Stimulated activated CD4-positive, alpha-beta T cell treated with anti-CD3 and anti-CD28 coated beads, Interleukin-12 subunit alpha, Interleukin-12 subunit beta, amount 100 ng/mL, for 24 hours (primary cell): ENCODE measurements at regions not wholly inside any gene's neighbourhood (a gene's known extent, or its start where the extent isn't known, plus 50 kb on each side); places are given as distances from the start of the nearest gene placed in this dataset.

Source experiments
- DNase-seq, 2 experiments: peaks; one replicate each; pipeline ENCODE4 v3.0.0-alpha.2; 2020; ENCODE audit warnings: low read depth in 2 of 2

DNA sequence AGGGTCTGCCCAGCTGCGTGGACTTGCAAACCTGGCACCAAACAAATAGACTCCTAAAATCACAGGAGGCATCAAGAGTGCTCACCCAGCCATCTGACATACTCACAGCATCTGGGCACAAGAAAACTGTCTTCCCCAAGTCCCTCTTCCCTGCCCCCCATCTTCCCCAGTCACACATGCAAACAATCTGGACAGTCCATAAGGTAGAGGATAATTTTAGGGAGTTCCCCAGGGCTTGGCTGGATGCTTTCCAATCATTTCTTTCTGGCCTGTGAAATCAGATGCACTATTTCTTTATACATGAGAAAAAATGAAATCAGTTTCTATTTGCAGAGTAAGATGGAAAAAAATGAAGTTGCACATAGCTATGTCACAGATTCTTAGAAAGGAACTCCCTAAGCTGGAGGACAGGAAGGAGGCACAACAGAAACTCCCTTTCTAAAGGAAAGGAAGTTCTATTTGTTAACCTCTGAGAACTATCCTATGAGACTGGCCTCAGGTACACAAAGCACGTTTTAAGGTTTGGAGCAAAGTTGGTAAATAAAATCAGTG lies 342.3 kb downstream of the HNRNPD start:
- DNase-seq = no peak

- no peak for DNase-seq
These were observed 356.1 kb downstream of the HNRNPD start for GRCh38 chr4:82017680-82018079.

DNA sequence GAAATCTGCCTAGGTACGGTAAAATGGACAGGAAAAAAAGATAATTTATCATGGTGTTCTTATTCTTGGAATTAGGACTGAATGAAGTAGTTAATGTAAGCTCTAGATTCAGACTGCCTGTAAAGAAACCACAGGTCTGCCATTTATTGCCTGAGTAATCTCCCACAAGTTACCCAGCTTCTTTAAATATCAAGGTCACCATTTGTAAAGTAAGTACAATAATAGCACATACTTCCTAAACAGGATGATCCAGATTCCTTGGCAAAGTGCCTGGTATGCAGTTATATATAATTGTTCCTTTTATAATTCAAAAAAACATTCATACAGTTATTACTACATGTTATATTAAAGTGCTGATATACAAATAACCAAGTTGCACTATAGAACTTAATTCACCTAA lies 368.6 kb downstream of the HNRNPD start:
- DNase-seq = no peak

- no peak for DNase-seq
These were observed 376.5 kb downstream of the HNRNPD start for GRCh38 chr4:81997313-81997712.

- DNase-seq = no peak
These were observed 382.9 kb downstream of the HNRNPD start for GRCh38 chr4:81990898-81991297.

DNA sequence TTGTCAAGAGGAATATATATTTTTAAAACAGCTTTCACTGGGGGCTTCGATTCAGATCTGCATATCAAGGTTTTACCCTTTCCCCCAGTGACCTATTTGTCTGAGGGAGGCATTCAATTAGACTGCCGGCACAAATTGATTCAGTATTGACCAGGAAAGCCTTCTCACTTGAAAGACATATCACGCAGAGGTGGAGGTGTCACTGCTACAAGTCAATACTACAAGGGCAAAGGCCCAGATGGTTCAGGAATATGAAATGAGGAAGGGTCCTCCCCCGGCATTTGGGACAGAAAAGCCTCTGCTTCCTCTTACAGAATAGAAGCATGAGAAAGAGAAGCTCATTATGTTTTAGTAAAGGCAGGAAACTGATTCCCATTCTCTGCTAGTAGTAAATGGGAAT lies 383.6 kb downstream of the HNRNPD start:
- DNase-seq = no peak

DNA sequence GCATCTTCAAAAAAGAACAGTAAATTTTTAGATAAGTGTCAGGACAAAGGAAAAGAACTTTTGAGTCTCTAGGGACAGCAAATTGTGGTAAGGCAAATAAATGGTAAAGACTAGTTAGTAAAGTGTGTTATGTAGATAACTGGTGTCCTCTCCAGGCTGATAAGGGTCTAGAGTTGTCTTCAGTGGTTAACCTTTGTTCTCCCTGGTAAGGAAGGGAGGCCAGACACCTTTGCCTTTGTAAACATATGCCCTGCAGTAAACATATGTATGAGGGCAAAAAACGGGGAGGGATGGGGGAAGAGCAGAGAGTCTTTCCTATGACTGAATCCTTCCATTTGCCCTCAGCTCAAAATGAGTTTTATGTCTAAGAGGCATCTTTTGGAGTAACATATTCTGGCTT lies 384.6 kb downstream of the HNRNPD start:
- DNase-seq = no peak

- no peak for DNase-seq
These were observed 385.6 kb downstream of the HNRNPD start for GRCh38 chr4:81988178-81988577.

- DNase-seq = no peak
These were observed 389.0 kb downstream of the HNRNPD start for GRCh38 chr4:81984746-81985145.

- no peak for DNase-seq
These were observed 390.8 kb downstream of the HNRNPD start for GRCh38 chr4:81982846-81983540.

DNA sequence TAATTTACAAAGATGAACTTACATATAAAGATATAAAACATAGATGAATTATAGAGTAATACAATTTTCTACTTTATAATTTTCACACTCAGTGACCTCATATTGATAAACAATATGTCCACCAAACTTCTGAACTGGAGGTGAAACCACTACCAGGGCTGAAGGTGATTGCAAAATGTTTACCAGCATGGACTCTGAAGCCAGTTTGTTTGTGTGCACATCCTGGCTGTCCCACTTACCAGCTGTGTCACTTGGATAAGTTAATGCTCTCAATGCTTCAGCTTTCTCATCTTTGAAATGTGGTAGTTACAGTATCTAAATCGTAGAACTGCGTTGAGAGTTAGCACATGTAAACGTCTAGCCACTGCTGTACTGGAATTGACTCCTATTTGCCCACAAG lies 392.6 kb downstream of the HNRNPD start:
- DNase-seq = no peak

DNA sequence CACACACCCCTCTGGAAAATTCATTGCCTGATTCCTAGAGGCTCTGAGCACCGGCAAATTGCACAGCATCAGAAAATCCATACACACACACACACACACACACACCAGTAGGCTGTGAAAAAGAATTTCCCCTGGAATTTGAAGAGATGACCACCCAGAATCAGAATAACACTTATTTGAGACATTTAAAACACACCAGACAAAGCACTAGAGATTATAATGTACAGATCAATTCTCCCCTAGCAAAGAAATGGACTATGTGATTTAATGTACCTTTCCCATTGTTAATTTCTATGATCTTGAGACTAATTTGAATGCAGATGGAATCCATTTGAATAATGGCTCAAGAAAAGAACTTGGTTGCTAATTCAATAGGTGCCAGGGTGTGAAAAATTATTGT lies 399.3 kb downstream of the HNRNPD start:
- DNase-seq = no peak

GRCh38 chr4:81971637-81972381 lies 402.0 kb downstream of the HNRNPD start:
- no peak for DNase-seq

GRCh38 chr4:81971061-81971460 lies 402.7 kb downstream of the HNRNPD start:
- DNase-seq = no peak

GRCh38 chr4:81970454-81970853 lies 403.3 kb downstream of the HNRNPD start:
- no peak for DNase-seq

GRCh38 chr4:81966676-81967075 lies 407.1 kb downstream of the HNRNPD start:
- no peak for DNase-seq

- DNase-seq = no peak
These were observed 407.9 kb downstream of the HNRNPD start for GRCh38 chr4:81965911-81966310.

DNA sequence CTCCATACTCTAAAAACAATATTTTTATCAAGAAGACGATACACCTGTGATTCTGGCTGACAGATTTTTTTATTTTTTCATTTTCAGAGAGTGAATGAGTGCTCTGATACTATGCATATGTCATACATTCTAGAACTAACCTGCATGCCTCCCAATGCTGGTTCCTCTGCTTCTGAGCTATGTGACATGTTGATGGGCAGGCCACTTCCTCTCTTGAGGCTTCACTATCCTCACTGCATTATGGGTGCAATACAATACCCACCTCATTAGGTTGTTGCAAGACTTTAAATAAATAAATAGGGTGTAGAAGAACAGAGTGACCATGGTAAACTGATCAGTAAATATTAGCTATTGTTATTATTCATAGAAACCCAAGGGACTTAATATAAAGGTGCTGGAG lies 408.3 kb downstream of the HNRNPD start:
- no peak for DNase-seq

DNA sequence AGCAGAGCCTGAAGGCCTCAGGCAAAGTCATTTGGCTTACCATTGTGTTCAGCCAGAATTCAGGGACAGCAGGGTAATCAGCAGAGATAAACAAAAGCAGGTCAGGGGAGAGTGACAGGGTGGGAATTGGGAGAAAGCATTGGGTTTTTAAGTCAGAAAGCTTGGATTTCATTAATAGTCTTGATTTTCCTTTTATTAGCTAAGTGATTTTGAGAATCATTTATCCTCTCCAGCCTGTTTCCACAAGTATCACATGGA lies 410.1 kb downstream of the HNRNPD start:
- DNase-seq = no peak

- no peak for DNase-seq
These were observed 410.6 kb downstream of the HNRNPD start for GRCh38 chr4:81963015-81963762.

- no peak for DNase-seq
These were observed 412.8 kb downstream of the HNRNPD start for GRCh38 chr4:81960961-81961360.

DNA sequence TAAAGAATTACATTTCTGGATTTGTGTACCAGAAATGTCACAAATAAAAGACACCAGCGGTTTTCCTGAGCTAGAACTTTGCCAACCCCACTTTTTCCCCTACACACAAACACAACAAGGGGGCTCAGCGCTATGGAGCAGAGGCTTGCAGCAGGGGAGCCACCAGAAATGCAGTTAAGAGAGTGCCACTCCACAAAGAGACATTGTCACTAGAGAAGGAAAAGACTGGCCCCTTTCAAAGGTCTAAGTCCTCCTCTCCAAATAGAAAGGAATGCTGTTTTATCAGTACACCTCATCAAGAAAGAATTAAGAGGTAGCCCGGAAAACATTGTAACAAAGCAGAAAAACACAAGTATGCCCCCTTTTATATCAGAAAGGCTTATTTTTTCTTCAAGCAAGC lies 419.5 kb downstream of the HNRNPD start:
- DNase-seq = no peak
